HepG2 (cell line): ENCODE measurements at regions not wholly inside any gene's neighbourhood (a gene's known extent, or its start where the extent isn't known, plus 50 kb on each side); places are given as distances from the start of the nearest gene placed in this dataset.

Experiments used
- CERS6 ChIP-seq: sonication (generic); formaldehyde crosslinking; IDR thresholded peaks from 2 replicates; pipeline ENCODE4 v1.5.0; 2020; ENCODE audit warnings: missing genetic modification reagents
- DZIP1 ChIP-seq: sonication (generic); formaldehyde crosslinking; IDR thresholded peaks from 2 replicates; pipeline ENCODE4 v1.5.0; 2020; ENCODE audit warnings: mild to moderate bottlenecking, missing genetic modification reagents
- E2F1 ChIP-seq: sonication (generic); formaldehyde crosslinking; IDR thresholded peaks from 2 replicates; pipeline ENCODE4 v1.5.0; 2020; ENCODE audit warnings: missing genetic modification reagents
- GATA4 ChIP-seq: sonication (generic); IDR thresholded peaks from 2 replicates; pipeline ENCODE4 v1.6.1; 2016; ENCODE audit warnings: antibody characterized with exemption, low read depth, borderline replicate concordance
- HDAC2 ChIP-seq: sonication (generic); formaldehyde crosslinking; IDR thresholded peaks from 2 replicates; pipeline ENCODE4 v1.4.0; 2020; ENCODE audit warnings: missing genetic modification reagents
- HIVEP1 ChIP-seq: sonication (generic); formaldehyde crosslinking; IDR thresholded peaks from 2 replicates; pipeline ENCODE4 v1.4.0; 2020; ENCODE audit warnings: mild to moderate bottlenecking, missing genetic modification reagents
- IKZF4 ChIP-seq: sonication (generic); formaldehyde crosslinking; IDR thresholded peaks from 2 replicates; pipeline ENCODE4 v1.5.1; 2020; ENCODE audit warnings: borderline replicate concordance, mild to moderate bottlenecking, low read depth, missing genetic modification reagents; ENCODE audit errors: not compliant biosample characterization
- MIER2 ChIP-seq: IDR thresholded peaks from 2 replicates; pipeline ENCODE4 v1.6.1; 2016; ENCODE audit warnings: missing biosample characterization, missing genetic modification reagents
- MIXL1 ChIP-seq: IDR thresholded peaks from 2 replicates; pipeline ENCODE4 v1.6.1; 2016
- PBX3 ChIP-seq: sonication (generic); formaldehyde crosslinking; IDR thresholded peaks from 2 replicates; pipeline ENCODE4 v1.8.1; 2023; ENCODE audit warnings: missing genetic modification reagents, inconsistent platforms, borderline replicate concordance
- RARG ChIP-seq: sonication (generic); formaldehyde crosslinking; IDR thresholded peaks from 2 replicates; pipeline ENCODE4 v1.4.0; 2020; ENCODE audit warnings: low read depth, mild to moderate bottlenecking, missing genetic modification reagents
- REL ChIP-seq: sonication (generic); formaldehyde crosslinking; conservative IDR thresholded peaks from 2 replicates; pipeline ENCODE4 v1.8.0; 2022; ENCODE audit warnings: mild to moderate bottlenecking, missing genetic modification reagents, moderate library complexity
- TARDBP ChIP-seq: sonication (generic); formaldehyde crosslinking; IDR thresholded peaks from 2 replicates; pipeline ENCODE4 v1.8.0; 2022; ENCODE audit warnings: mild to moderate bottlenecking, missing genetic modification reagents
- TBX2 ChIP-seq: sonication (generic); formaldehyde crosslinking; IDR thresholded peaks from 2 replicates; pipeline ENCODE4 v1.5.0; 2020; ENCODE audit warnings: missing genetic modification reagents, mild to moderate bottlenecking, borderline replicate concordance
- ZBTB34 ChIP-seq: sonication (generic); formaldehyde crosslinking; IDR thresholded peaks from 2 replicates; pipeline ENCODE4 v1.8.0; 2022; ENCODE audit warnings: mild to moderate bottlenecking, missing genetic modification reagents
- ZBTB38 ChIP-seq: sonication (generic); formaldehyde crosslinking; IDR thresholded peaks from 2 replicates; pipeline ENCODE4 v1.5.1; 2020; ENCODE audit warnings: mild to moderate bottlenecking, missing genetic modification reagents
- ZBTB7A ChIP-seq: sonication (generic); formaldehyde crosslinking; IDR thresholded peaks from 2 replicates; pipeline ENCODE4 v1.8.0; 2022; ENCODE audit warnings: mild to moderate bottlenecking, missing genetic modification reagents
- ZFAT ChIP-seq: sonication (generic); formaldehyde crosslinking; conservative IDR thresholded peaks from 2 replicates; pipeline ENCODE4 v1.8.1; 2023; ENCODE audit warnings: missing genetic modification reagents, inconsistent platforms
- ZMYM3 ChIP-seq: sonication (generic); formaldehyde crosslinking; IDR thresholded peaks from 2 replicates; pipeline ENCODE4 v1.5.1; 2020; ENCODE audit warnings: mild to moderate bottlenecking, missing genetic modification reagents
- ZNF350 ChIP-seq: sonication (generic); formaldehyde crosslinking; IDR thresholded peaks from 2 replicates; pipeline ENCODE4 v1.4.0; 2020; ENCODE audit warnings: mild to moderate bottlenecking, low read depth, missing genetic modification reagents, borderline replicate concordance
- ZNF616 ChIP-seq: sonication (generic); formaldehyde crosslinking; IDR thresholded peaks from 2 replicates; pipeline ENCODE4 v1.5.0; 2020; ENCODE audit warnings: low read depth, mild to moderate bottlenecking, missing genetic modification reagents
- ZSCAN22 ChIP-seq: sonication (generic); formaldehyde crosslinking; IDR thresholded peaks from 2 replicates; pipeline ENCODE4 v1.4.0; 2020; ENCODE audit warnings: mild to moderate bottlenecking, missing genetic modification reagents
- ZSCAN29 ChIP-seq: sonication (generic); formaldehyde crosslinking; conservative IDR thresholded peaks from 2 replicates; pipeline ENCODE4 v1.4.0; 2020; ENCODE audit warnings: mild to moderate bottlenecking, missing genetic modification reagents

- TF ChIP-seq IKZF4 (CRISPR knock-in tag) (no peak), REL (CRISPR knock-in tag) (no peak), E2F1 (CRISPR knock-in tag) (no peak), ZBTB38 (CRISPR knock-in tag) (no peak), GATA4 (no peak), ZBTB7A (CRISPR knock-in tag) (no peak), TBX2 (CRISPR knock-in tag) (peak; percentile 58), ZMYM3 (CRISPR knock-in tag) (no peak), ZNF616 (CRISPR knock-in tag) (no peak), ZNF350 (CRISPR knock-in tag) (no peak), HIVEP1 (CRISPR knock-in tag) (0 out of 2 replicates have a peak, but pooled peaks have one; percentile 30), MIXL1 (no peak), ZBTB34 (CRISPR knock-in tag) (no peak), DZIP1 (CRISPR knock-in tag) (no peak), CERS6 (CRISPR knock-in tag) (no peak), ZSCAN22 (CRISPR knock-in tag) (no peak), HDAC2 (CRISPR knock-in tag) (0 out of 2 replicates have a peak, but pooled peaks have one; percentile 32), TARDBP (0 out of 2 replicates have a peak, but pooled peaks have one; percentile 32), RARG (CRISPR knock-in tag) (no peak), ZFAT (CRISPR knock-in tag) (no peak), MIER2 (CRISPR knock-in tag) (peak; percentile 96), ZSCAN29 (no peak), PBX3 (CRISPR knock-in tag) (no peak)
Measured at GRCh38 chr9:71446473-71447411, 321.6 kb downstream of the CEMIP2 start (continued).
